H9 (cell line): ENCODE measurements at regions not wholly inside any gene's neighbourhood (a gene's known extent, or its start where the extent isn't known, plus 50 kb on each side); places are given as distances from the start of the nearest gene placed in this dataset.

ENCODE experiments used
- DNase-seq: peaks from one replicate; pipeline ENCODE4 v3.0.0-alpha.2; 2017
- H2AFZ ChIP-seq: one replicate; pipeline ENCODE4 v1.6.1; 2013; ENCODE audit warnings: mild to moderate bottlenecking, low read length, control low read depth, moderate library complexity
- H2AK5ac ChIP-seq: 2 replicates; pipeline ENCODE4 v1.6.1; 2013; ENCODE audit warnings: low read length, control low read depth, mixed read lengths; ENCODE audit not compliant: insufficient read length
- H2BK120ac ChIP-seq: one replicate; pipeline ENCODE4 v1.6.1; 2013; ENCODE audit warnings: low read depth, mild to moderate bottlenecking, low read length, control low read depth, inconsistent platforms; ENCODE audit not compliant: poor library complexity, severe bottlenecking
- H2BK12ac ChIP-seq: 2 replicates; pipeline ENCODE4 v1.6.1; 2013; ENCODE audit warnings: low read length, control low read depth, mixed read lengths, low read depth; ENCODE audit not compliant: insufficient read length
- H2BK15ac ChIP-seq: 2 replicates; pipeline ENCODE4 v1.6.1; 2013; ENCODE audit warnings: low read depth, low read length, control low read depth
- H2BK20ac ChIP-seq: one replicate; pipeline ENCODE4 v1.6.1; 2013; ENCODE audit warnings: low read depth, mild to moderate bottlenecking, low read length, control low read depth, inconsistent platforms; ENCODE audit not compliant: poor library complexity, severe bottlenecking
- H2BK5ac ChIP-seq: 2 replicates; pipeline ENCODE4 v1.6.1; 2013; ENCODE audit warnings: low read length, control low read depth, mixed read lengths; ENCODE audit not compliant: insufficient read length
- H3K14ac ChIP-seq: 2 replicates; pipeline ENCODE4 v1.6.1; 2013; ENCODE audit warnings: low read length, control low read depth; ENCODE audit not compliant: insufficient read depth
- H3K18ac ChIP-seq: 2 replicates; pipeline ENCODE4 v1.6.1; 2013; ENCODE audit warnings: low read depth, mild to moderate bottlenecking, mixed read lengths, low read length, control low read depth; ENCODE audit not compliant: insufficient read length
- H3K23ac ChIP-seq: 2 replicates; pipeline ENCODE4 v1.6.1; 2013; ENCODE audit warnings: low read length, control low read depth, mixed read lengths, low read depth; ENCODE audit not compliant: insufficient read length
- H3K23me2 ChIP-seq: 2 replicates; pipeline ENCODE4 v1.6.1; 2013; ENCODE audit warnings: low read depth, mild to moderate bottlenecking, mixed read lengths, low read length, control low read depth; ENCODE audit not compliant: insufficient read length, poor library complexity, severe bottlenecking
- H3K27ac ChIP-seq: 2 replicates; pipeline ENCODE4 v1.5.1; 2013; ENCODE audit warnings: low read length, control low read depth, mixed read lengths, low read depth; ENCODE audit not compliant: insufficient read length
- H3K27me3 ChIP-seq: 2 replicates; pipeline ENCODE4 v1.6.1; 2013; ENCODE audit warnings: low read length, control low read depth, inconsistent platforms; ENCODE audit not compliant: insufficient read depth
- H3K4ac ChIP-seq: 2 replicates; pipeline ENCODE4 v1.6.1; 2013; ENCODE audit warnings: low read depth, mild to moderate bottlenecking, control low read depth, inconsistent platforms, low read length, moderate library complexity
- H3K4me1 ChIP-seq: 2 replicates; pipeline ENCODE4 v1.6.1; 2013; ENCODE audit warnings: low read length, control low read depth, inconsistent platforms; ENCODE audit not compliant: insufficient read depth
- H3K4me2 ChIP-seq: 2 replicates; pipeline ENCODE4 v1.6.1; 2013; ENCODE audit warnings: low read length, control low read depth, mixed read lengths; ENCODE audit not compliant: insufficient read length, insufficient read depth
- H3K56ac ChIP-seq: 2 replicates; pipeline ENCODE4 v1.6.1; 2013; ENCODE audit warnings: low read depth, mild to moderate bottlenecking, mixed read lengths, low read length, control low read depth; ENCODE audit not compliant: insufficient read length
- H3K79me1 ChIP-seq: 2 replicates; pipeline ENCODE4 v1.6.1; 2013; ENCODE audit warnings: low read depth, mild to moderate bottlenecking, moderate library complexity, low read length, control low read depth, inconsistent platforms; ENCODE audit not compliant: insufficient read depth, poor library complexity, severe bottlenecking
- H3K79me2 ChIP-seq: 2 replicates; pipeline ENCODE4 v1.6.1; 2013; ENCODE audit warnings: low read length, control low read depth, inconsistent platforms; ENCODE audit not compliant: insufficient read depth
- H3K9ac ChIP-seq: 2 replicates; pipeline ENCODE4 v1.6.1; 2013; ENCODE audit warnings: low read length, control low read depth, mixed read lengths; ENCODE audit not compliant: insufficient read length; ENCODE audit errors: extremely low read depth
- H3K9me3 ChIP-seq: one replicate; pipeline ENCODE4 v1.6.1; 2013; ENCODE audit warnings: low read depth, low read length, inconsistent platforms; ENCODE audit not compliant: control insufficient read depth
- H3T11ph ChIP-seq: one replicate; pipeline ENCODE4 v1.6.1; 2013; ENCODE audit warnings: mild to moderate bottlenecking, low read length, control low read depth, inconsistent platforms
- H4K20me1 ChIP-seq: one replicate; pipeline ENCODE4 v1.6.1; 2013; ENCODE audit not compliant: control insufficient read depth, insufficient read length, insufficient read depth
- H4K5ac ChIP-seq: 2 replicates; pipeline ENCODE4 v1.6.1; 2013; ENCODE audit warnings: low read depth, mild to moderate bottlenecking, mixed read lengths, low read length, control low read depth; ENCODE audit not compliant: insufficient read length
- H4K8ac ChIP-seq: replicated peaks from 2 replicates; pipeline ENCODE4 v1.6.1; 2013; ENCODE audit warnings: low read length, control low read depth, mixed read lengths, low read depth; ENCODE audit not compliant: insufficient read length
- H4K91ac ChIP-seq: 2 replicates; pipeline ENCODE4 v1.6.1; 2013; ENCODE audit warnings: low read depth, mild to moderate bottlenecking, moderate library complexity, mixed read lengths, low read length, control low read depth; ENCODE audit not compliant: insufficient read length
- H3K27ac Mint-ChIP-seq, 3 experiments: 2 replicates in 2 of 3; 3 replicates in 1 of 3; pipeline ENCODE4 v1.8.0; 2020 to 2021; ENCODE audit warnings: mixed read lengths in 3 of 3, mild to moderate bottlenecking in 1 of 3, moderate library complexity in 1 of 3
- H3K27me3 Mint-ChIP-seq: 2 replicates; pipeline ENCODE4 v1.8.0; 2021; ENCODE audit warnings: low read depth, mild to moderate bottlenecking, moderate library complexity, mixed read lengths
- H3K36me3 Mint-ChIP-seq, 3 experiments: 2 replicates in 2 of 3; 3 replicates in 1 of 3; pipeline ENCODE4 v1.8.0; 2020 to 2021; ENCODE audit warnings: low read depth in 3 of 3, mixed read lengths in 3 of 3; ENCODE audit not compliant: insufficient read depth in 1 of 3
- H3K4me1 Mint-ChIP-seq, 2 experiments: 2 replicates each; pipeline ENCODE4 v1.8.0; 2020; ENCODE audit warnings: mixed read lengths in 2 of 2
- H3K4me3 Mint-ChIP-seq, 2 experiments: 2 replicates in 1 of 2; 3 replicates in 1 of 2; pipeline ENCODE4 v1.8.0; 2020 to 2021; ENCODE audit warnings: mild to moderate bottlenecking in 2 of 2, mixed read lengths in 2 of 2, moderate library complexity in 1 of 2
- H3K9me3 Mint-ChIP-seq, 2 experiments: 2 replicates in 1 of 2; 3 replicates in 1 of 2; pipeline ENCODE4 v1.8.0; 2020; ENCODE audit warnings: mild to moderate bottlenecking in 2 of 2, mixed read lengths in 2 of 2, moderate library complexity in 1 of 2
- CTCF ChIP-seq: fragments of 200-600 bp; sonication (generic); conservative IDR thresholded peaks from 3 replicates; pipeline ENCODE4 v1.8.0; 2021; ENCODE audit warnings: antibody characterized with exemption, mild to moderate bottlenecking
- WGBS: extraction: QIAGEN DNeasy Blood & Tissue Kit; methylation state at CpG from one replicate; pipeline ENCODE4 v1.1.7; 2013; ENCODE audit warnings: missing lambda C conversion rate, low lambda C conversion rate, mixed read lengths; ENCODE audit not compliant: insufficient read length; ENCODE audit errors: extremely low coverage; 5-methylcytosine and 5-hydroxymethylcytosine counted together

GRCh38 chr18:45165871-45166270 is 449.4 kb upstream of the SLC14A2 start:
- Mint-ChIP-seq H3K36me3 (no peaks in the 10 kb centered on the region), H3K4me3 (no peak overlapping the region), H3K9me3 (no peaks in the 10 kb centered on the region), H3K4me1 (no peaks in the 10 kb centered on the region), H3K27ac (no peak overlapping the region), H3K27me3 (no peaks in the 10 kb centered on the region)
- Histone ChIP-seq H2BK5ac (no peak overlapping the region), H3K9me3 (no peaks in the 10 kb centered on the region), H2BK12ac (no peak overlapping the region), H3K4me2 (no peak overlapping the region), H3K18ac (no peak overlapping the region), H3K23ac (no peak overlapping the region), H4K8ac (no peak overlapping the region), H4K5ac (no peak overlapping the region), H2BK120ac (no peak overlapping the region), H4K20me1 (no peaks in the 10 kb centered on the region), H3K14ac (no peak overlapping the region), H3K79me2 (no peaks in the 10 kb centered on the region), H3K27me3 (no peaks in the 10 kb centered on the region), H3K9ac (no peak overlapping the region), H2AK5ac (no peak overlapping the region), H3T11ph (no peak overlapping the region), H3K27ac (no peak overlapping the region), H3K79me1 (no peaks in the 10 kb centered on the region), H2BK20ac (no peak overlapping the region), H2BK15ac (no peak overlapping the region), H4K91ac (no peak overlapping the region), H2AFZ (no peak overlapping the region), H3K4ac (no peak overlapping the region), H3K4me1 (no peaks in the 10 kb centered on the region), H3K56ac (no peak overlapping the region), H3K23me2 (no peaks in the 10 kb centered on the region)
- DNase-seq = no peak
- no CpG with 5 or more reads among the region's 3 CpGs for WGBS
- TF ChIP-seq CTCF = no peak
